ENCODE measurements at regions not wholly inside any gene's neighbourhood (a gene's known extent, or its start where the extent isn't known, plus 50 kb on each side); places are given as distances from the start of the nearest gene placed in this dataset.

- no peak for DNase-seq (ENCODE audit: low spot score)
Measured at GRCh38 chr20:40161391-40161790, 527.6 kb downstream of the MAFB start.

- peak; percentile 51 for DNase-seq (ENCODE audit: low spot score)
Measured at GRCh38 chr20:40160097-40160550, 528.9 kb downstream of the MAFB start.

GRCh38 chr20:40159276-40159675, 529.8 kb downstream of the MAFB start:
- no peak for DNase-seq (ENCODE audit: low spot score)

GRCh38 chr20:40156600-40157317, 532.3 kb downstream of the MAFB start:
- no peak for DNase-seq (ENCODE audit: low spot score)

- peak; percentile 2 for DNase-seq (ENCODE audit: low spot score)
Measured at GRCh38 chr20:40154514-40154913, 534.5 kb downstream of the MAFB start.

- no peak for DNase-seq (ENCODE audit: low spot score)
Measured at GRCh38 chr20:40148886-40149285, 540.1 kb downstream of the MAFB start.

GRCh38 chr20:40146071-40146470, 543.0 kb downstream of the MAFB start:
- DNase-seq (ENCODE audit: low spot score), result no peak

- DNase-seq (ENCODE audit: low spot score), result no peak
Measured at GRCh38 chr20:40144581-40144980, 544.5 kb downstream of the MAFB start.

GRCh38 chr20:40134176-40134575, 554.9 kb downstream of the MAFB start:
- DNase-seq (ENCODE audit: low spot score), result no peak

- DNase-seq (ENCODE audit: low spot score), result no peak
Measured at GRCh38 chr20:40120827-40121226, 568.2 kb downstream of the MAFB start.

GRCh38 chr20:40111282-40111681, 577.8 kb downstream of the MAFB start:
- DNase-seq (ENCODE audit: low spot score), result no peak

GRCh38 chr20:40110311-40110831, 578.7 kb downstream of the MAFB start:
- no peak for DNase-seq (ENCODE audit: low spot score)

GRCh38 chr20:40109136-40109535, 579.9 kb downstream of the MAFB start:
- DNase-seq (ENCODE audit: low spot score), result no peak

GRCh38 chr20:40108321-40108720, 580.7 kb downstream of the MAFB start:
- no peak for DNase-seq (ENCODE audit: low spot score)

GRCh38 chr20:40104959-40105358, 584.1 kb downstream of the MAFB start:
- no peak for DNase-seq (ENCODE audit: low spot score)

- no peak for DNase-seq (ENCODE audit: low spot score)
Measured at GRCh38 chr20:40103420-40103819, 585.6 kb downstream of the MAFB start.

- no peak for DNase-seq (ENCODE audit: low spot score)
Measured at GRCh38 chr20:40101560-40101959, 587.5 kb downstream of the MAFB start.

- no peak for DNase-seq (ENCODE audit: low spot score)
Measured at GRCh38 chr20:40100261-40100660, 588.8 kb downstream of the MAFB start.

GRCh38 chr20:40090236-40090635, 598.8 kb downstream of the MAFB start:
- DNase-seq (ENCODE audit: low spot score), result no peak

- no peak for DNase-seq (ENCODE audit: low spot score)
Measured at GRCh38 chr20:40087496-40087895, 601.5 kb downstream of the MAFB start.

GRCh38 chr20:40085513-40085912, 603.5 kb downstream of the MAFB start:
- DNase-seq (ENCODE audit: low spot score), result no peak

GRCh38 chr20:40082436-40082835, 606.6 kb downstream of the MAFB start:
- DNase-seq (ENCODE audit: low spot score), result no peak

GRCh38 chr20:40081653-40082052, 607.4 kb downstream of the MAFB start:
- no peak for DNase-seq (ENCODE audit: low spot score)

- no peak for DNase-seq (ENCODE audit: low spot score)
Measured at GRCh38 chr20:40080041-40080652, 608.9 kb downstream of the MAFB start.

Data from putamen (tissue), 1 donor.